Astrocyte (in vitro differentiated cells and primary cell): ENCODE measurements at regions not wholly inside any gene's neighbourhood (a gene's known extent, or its start where the extent isn't known, plus 50 kb on each side); places are given as distances from the start of the nearest gene placed in this dataset.

ENCODE experiments used
- CTCF ChIP-seq: IDR thresholded peaks from 2 replicates; pipeline ENCODE4 v1.5.1; 2011; ENCODE audit warnings: low read depth, mild to moderate bottlenecking, inconsistent platforms, low read length, moderate library complexity; ENCODE audit not compliant: insufficient read depth
- EZH2 ChIP-seq: IDR thresholded peaks from 2 replicates; pipeline ENCODE4 v1.6.1; 2012; ENCODE audit warnings: mild to moderate bottlenecking, low read length, inconsistent platforms; ENCODE audit not compliant: insufficient read depth

- TF ChIP-seq CTCF (no peak), EZH2 (no peak)
These were observed 192.2 kb downstream of the BCOR start for GRCh38 chrX:39905538-39905891.
